ENCODE measurements at regions not wholly inside any gene's neighbourhood (a gene's known extent, or its start where the extent isn't known, plus 50 kb on each side); places are given as distances from the start of the nearest gene placed in this dataset.

DNA sequence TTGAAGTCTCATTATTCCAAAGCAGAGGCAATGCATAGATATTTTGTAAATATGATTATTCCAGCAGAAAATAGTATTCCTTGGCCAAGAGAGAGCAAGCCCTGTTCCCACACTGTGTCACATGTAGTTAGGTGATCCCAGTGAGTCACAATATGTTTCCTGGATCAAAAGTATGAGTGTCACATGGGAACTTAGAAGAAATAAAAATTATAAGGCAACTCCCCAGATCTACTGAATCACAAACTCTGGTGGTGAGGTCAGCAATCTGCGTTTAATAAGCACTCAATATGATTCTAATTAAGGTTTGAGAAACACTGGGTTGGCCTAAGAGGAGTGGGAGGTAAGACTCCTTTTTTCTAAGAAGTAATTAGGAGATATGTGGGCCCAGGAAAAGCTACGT is 1504.5 kb upstream of the PCDH20 start:
- TF ChIP-seq, protein P1, sequence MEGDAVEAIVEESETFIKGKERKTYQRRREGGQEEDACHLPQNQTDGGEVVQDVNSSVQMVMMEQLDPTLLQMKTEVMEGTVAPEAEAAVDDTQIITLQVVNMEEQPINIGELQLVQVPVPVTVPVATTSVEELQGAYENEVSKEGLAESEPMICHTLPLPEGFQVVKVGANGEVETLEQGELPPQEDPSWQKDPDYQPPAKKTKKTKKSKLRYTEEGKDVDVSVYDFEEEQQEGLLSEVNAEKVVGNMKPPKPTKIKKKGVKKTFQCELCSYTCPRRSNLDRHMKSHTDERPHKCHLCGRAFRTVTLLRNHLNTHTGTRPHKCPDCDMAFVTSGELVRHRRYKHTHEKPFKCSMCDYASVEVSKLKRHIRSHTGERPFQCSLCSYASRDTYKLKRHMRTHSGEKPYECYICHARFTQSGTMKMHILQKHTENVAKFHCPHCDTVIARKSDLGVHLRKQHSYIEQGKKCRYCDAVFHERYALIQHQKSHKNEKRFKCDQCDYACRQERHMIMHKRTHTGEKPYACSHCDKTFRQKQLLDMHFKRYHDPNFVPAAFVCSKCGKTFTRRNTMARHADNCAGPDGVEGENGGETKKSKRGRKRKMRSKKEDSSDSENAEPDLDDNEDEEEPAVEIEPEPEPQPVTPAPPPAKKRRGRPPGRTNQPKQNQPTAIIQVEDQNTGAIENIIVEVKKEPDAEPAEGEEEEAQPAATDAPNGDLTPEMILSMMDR (IDR thresholded peaks at IDR 0.05; ENCODE audit: low read depth, low read length) = no peak
- no peak for TF ChIP-seq EZH2phosphoT487 (IDR thresholded peaks at IDR 0.05; ENCODE audit: low read depth)
